Daoy (cell line): ENCODE measurements at regions not wholly inside any gene's neighbourhood (a gene's known extent, or its start where the extent isn't known, plus 50 kb on each side); places are given as distances from the start of the nearest gene placed in this dataset.

ENCODE experiments used
- DNase-seq: peaks from one replicate; pipeline ENCODE4 v3.0.0-alpha.2; 2015; ENCODE audit warnings: low read depth

- no peak for DNase-seq
Measured at GRCh38 chr19:29372461-29372860, 153.3 kb upstream of the VSTM2B start.

- DNase-seq, result no peak
Measured at GRCh38 chr19:29372921-29373797, 152.6 kb upstream of the VSTM2B start.

- no peak for DNase-seq
Measured at GRCh38 chr19:29375429-29376119, 150.2 kb upstream of the VSTM2B start.

- DNase-seq, result no peak
Measured at GRCh38 chr19:29376855-29377354, 148.9 kb upstream of the VSTM2B start.

GRCh38 chr19:29378126-29378525, 147.7 kb upstream of the VSTM2B start:
- DNase-seq, result no peak

GRCh38 chr19:29378543-29379080, 147.2 kb upstream of the VSTM2B start:
- DNase-seq, result no peak

GRCh38 chr19:29379257-29380021, 146.4 kb upstream of the VSTM2B start:
- no peak for DNase-seq

GRCh38 chr19:29380581-29380980, 145.2 kb upstream of the VSTM2B start:
- DNase-seq, result no peak

- DNase-seq, result no peak
Measured at GRCh38 chr19:29381353-29382203, 144.2 kb upstream of the VSTM2B start.

GRCh38 chr19:29383696-29384095, 142.1 kb upstream of the VSTM2B start:
- DNase-seq, result no peak

GRCh38 chr19:29384656-29385055, 141.1 kb upstream of the VSTM2B start:
- no peak for DNase-seq

GRCh38 chr19:29385191-29385795, 140.5 kb upstream of the VSTM2B start:
- DNase-seq, result no peak

- DNase-seq, result no peak
Measured at GRCh38 chr19:29386970-29387369, 138.8 kb upstream of the VSTM2B start.

GRCh38 chr19:29387586-29387985, 138.2 kb upstream of the VSTM2B start:
- no peak for DNase-seq

GRCh38 chr19:29389495-29389894, 136.3 kb upstream of the VSTM2B start:
- no peak for DNase-seq

- DNase-seq, result no peak
Measured at GRCh38 chr19:29390742-29391141, 135.1 kb upstream of the VSTM2B start.

- no peak for DNase-seq
Measured at GRCh38 chr19:29393915-29394460, 131.8 kb upstream of the VSTM2B start.

GRCh38 chr19:29395111-29395733, 130.6 kb upstream of the VSTM2B start:
- DNase-seq, result no peak

GRCh38 chr19:29395734-29396414, 129.9 kb upstream of the VSTM2B start:
- DNase-seq, result no peak
